AG10803 (cell line): ENCODE measurements at regions not wholly inside any gene's neighbourhood (a gene's known extent, or its start where the extent isn't known, plus 50 kb on each side); places are given as distances from the start of the nearest gene placed in this dataset.

Experiments used
- DNase-seq: peaks from one replicate; pipeline ENCODE4 v3.0.0; 2010; ENCODE audit warnings: low read depth
- H3K4me3 ChIP-seq: 2 replicates; pipeline ENCODE4 v1.5.1; 2011; ENCODE audit warnings: mild to moderate bottlenecking, low read length, control low read depth
- CTCF ChIP-seq: conservative IDR thresholded peaks from 2 replicates; pipeline ENCODE4 v1.5.1; 2011; ENCODE audit warnings: mild to moderate bottlenecking, low read length, control low read depth, inconsistent platforms

- TF ChIP-seq CTCF, result no peak
- DNase-seq, result no peak
- no peak overlapping the region for H3K4me3 ChIP-seq
Measured at GRCh38 chr5:12322042-12322441, 417.8 kb upstream of the CTNND2 start.

GRCh38 chr5:12320331-12320730 is 416.1 kb upstream of the CTNND2 start:
- DNase-seq, result no peak
- H3K4me3 ChIP-seq, result no peak overlapping the region
- TF ChIP-seq CTCF, result no peak

GRCh38 chr5:12316812-12317211 is 412.6 kb upstream of the CTNND2 start:
- H3K4me3 ChIP-seq, result no peak overlapping the region
- DNase-seq, result no peak
- TF ChIP-seq CTCF, result no peak

- DNase-seq, result no peak
- no peak for TF ChIP-seq CTCF
- no peak overlapping the region for H3K4me3 ChIP-seq
Measured at GRCh38 chr5:12315461-12315860, 411.2 kb upstream of the CTNND2 start.

- no peak for DNase-seq
- TF ChIP-seq CTCF, result no peak
- no peak overlapping the region for H3K4me3 ChIP-seq
Measured at GRCh38 chr5:12313602-12314001, 409.4 kb upstream of the CTNND2 start.

GRCh38 chr5:12312343-12312742 is 408.1 kb upstream of the CTNND2 start:
- TF ChIP-seq CTCF, result no peak
- no peak overlapping the region for H3K4me3 ChIP-seq

GRCh38 chr5:12294151-12294550 is 389.9 kb upstream of the CTNND2 start:
- H3K4me3 ChIP-seq, result no peak overlapping the region
- no peak for TF ChIP-seq CTCF
- no peak for DNase-seq

More at GRCh38 chr5:12312343-12312742, 408.1 kb upstream of the CTNND2 start:
- DNase-seq, result no peak
